DOHH2 (cell line): ENCODE measurements at regions not wholly inside any gene's neighbourhood (a gene's known extent, or its start where the extent isn't known, plus 50 kb on each side); places are given as distances from the start of the nearest gene placed in this dataset.

Source experiments
- H3F3A ChIP-seq: fragments of 200-600 bp; sonication (generic), shearing (Covaris generic); 2 replicates; pipeline ENCODE4 v1.6.0; 2016; ENCODE audit warnings: antibody characterized with exemption, mild to moderate bottlenecking; ENCODE audit not compliant: control insufficient read depth, insufficient read depth
- H3K27ac ChIP-seq: fragments of 200-600 bp; sonication (generic); 2 replicates; pipeline ENCODE4 v1.5.1; 2014; ENCODE audit warnings: low read depth, mild to moderate bottlenecking, low read length, moderate library complexity
- H3K27me3 ChIP-seq: fragments of 200-600 bp; sonication (generic); 2 replicates; pipeline ENCODE4 v1.6.1; 2014; ENCODE audit warnings: mild to moderate bottlenecking, low read length, mixed read lengths; ENCODE audit not compliant: control insufficient read depth
- H3K36me3 ChIP-seq: fragments of 200-600 bp; sonication (generic); 2 replicates; pipeline ENCODE4 v1.6.1; 2014; ENCODE audit warnings: mild to moderate bottlenecking, low read length, moderate library complexity, mixed read lengths; ENCODE audit not compliant: control insufficient read depth
- H3K4me1 ChIP-seq: fragments of 200-600 bp; sonication (generic); 2 replicates; pipeline ENCODE4 v1.6.1; 2014; ENCODE audit warnings: mild to moderate bottlenecking, low read length, mixed read lengths; ENCODE audit not compliant: control insufficient read depth
- H3K4me2 ChIP-seq: fragments of 200-600 bp; sonication (generic); 2 replicates; pipeline ENCODE4 v1.6.0; 2014; ENCODE audit warnings: mild to moderate bottlenecking, low read length, moderate library complexity
- H3K4me3 ChIP-seq: fragments of 200-600 bp; sonication (generic); 2 replicates; pipeline ENCODE4 v1.5.1; 2014; ENCODE audit warnings: mild to moderate bottlenecking, low read length, mixed read lengths
- H3K79me2 ChIP-seq: fragments of 200-600 bp; sonication (generic); 2 replicates; pipeline ENCODE4 v1.6.1; 2014; ENCODE audit warnings: mild to moderate bottlenecking, low read length, mixed read lengths; ENCODE audit not compliant: control insufficient read depth
- H3K9me2 ChIP-seq: fragments of 200-600 bp; sonication (generic); replicated peaks from 2 replicates; pipeline ENCODE4 v1.6.1; 2014; ENCODE audit warnings: mild to moderate bottlenecking, low read length, mixed read lengths; ENCODE audit not compliant: control insufficient read depth
- H3K9me3 ChIP-seq: fragments of 200-600 bp; sonication (generic); 2 replicates; pipeline ENCODE4 v1.6.1; 2014; ENCODE audit warnings: antibody characterized with exemption, low read length, mixed read lengths; ENCODE audit not compliant: control insufficient read depth, insufficient read depth
- H4K20me1 ChIP-seq: fragments of 200-600 bp; sonication (generic); 2 replicates; pipeline ENCODE4 v1.6.0; 2014; ENCODE audit warnings: low read depth, mild to moderate bottlenecking, antibody characterized with exemption, low read length, moderate library complexity; ENCODE audit not compliant: control insufficient read depth, insufficient read depth
- EZH2phosphoT487 ChIP-seq: fragments of 200-600 bp; sonication (generic); IDR thresholded peaks from 2 replicates; pipeline ENCODE4 v1.6.1; 2017; ENCODE audit warnings: borderline replicate concordance, mild to moderate bottlenecking, antibody characterized with exemption, low read length, moderate library complexity, mixed read lengths
- TF ChIP-seq, protein P1 (sequence below): fragments of 200-600 bp; sonication (generic); IDR thresholded peaks from one replicate; pipeline ENCODE4 v1.5.1; 2014; ENCODE audit warnings: antibody characterized with exemption, mild to moderate bottlenecking, low read depth, low read length; ENCODE audit not compliant: poor library complexity, severe bottlenecking

DNA sequence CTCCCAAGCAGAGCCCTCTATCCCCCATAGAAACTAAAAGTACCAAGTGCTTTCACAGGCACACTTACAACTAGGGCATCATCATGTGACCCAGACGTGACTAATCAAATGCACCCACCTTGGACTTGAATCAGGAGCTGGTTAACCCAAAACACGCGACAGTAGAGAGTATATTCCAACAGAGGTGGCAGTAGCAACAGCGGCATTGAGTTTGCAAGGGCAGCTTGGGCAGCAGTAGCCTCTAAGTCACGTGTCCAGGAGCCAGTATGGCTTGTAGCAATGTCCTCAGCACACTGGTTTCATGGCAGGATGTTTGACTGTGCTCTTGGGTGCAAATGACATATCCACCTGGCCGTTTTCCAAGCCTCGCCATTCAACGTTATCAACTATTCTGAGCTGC, 73.4 kb upstream of the DNAH5 start:
- Histone ChIP-seq H3K79me2 (no peaks in the 10 kb centered on the region), H3K4me2 (no peak overlapping the region), H4K20me1 (no peaks in the 10 kb centered on the region), H3K36me3 (no peaks in the 10 kb centered on the region), H3K9me2 (no peaks in the 10 kb centered on the region), H3F3A (no peaks in the 10 kb centered on the region), H3K4me1 (no peaks in the 10 kb centered on the region), H3K27ac (no peak overlapping the region), H3K4me3 (no peak overlapping the region), H3K9me3 (no peaks in the 10 kb centered on the region), H3K27me3 (0 out of 2 replicates have a peak, but pooled peaks cover 3% of the 10 kb centered on the region)
- TF ChIP-seq, protein P1, sequence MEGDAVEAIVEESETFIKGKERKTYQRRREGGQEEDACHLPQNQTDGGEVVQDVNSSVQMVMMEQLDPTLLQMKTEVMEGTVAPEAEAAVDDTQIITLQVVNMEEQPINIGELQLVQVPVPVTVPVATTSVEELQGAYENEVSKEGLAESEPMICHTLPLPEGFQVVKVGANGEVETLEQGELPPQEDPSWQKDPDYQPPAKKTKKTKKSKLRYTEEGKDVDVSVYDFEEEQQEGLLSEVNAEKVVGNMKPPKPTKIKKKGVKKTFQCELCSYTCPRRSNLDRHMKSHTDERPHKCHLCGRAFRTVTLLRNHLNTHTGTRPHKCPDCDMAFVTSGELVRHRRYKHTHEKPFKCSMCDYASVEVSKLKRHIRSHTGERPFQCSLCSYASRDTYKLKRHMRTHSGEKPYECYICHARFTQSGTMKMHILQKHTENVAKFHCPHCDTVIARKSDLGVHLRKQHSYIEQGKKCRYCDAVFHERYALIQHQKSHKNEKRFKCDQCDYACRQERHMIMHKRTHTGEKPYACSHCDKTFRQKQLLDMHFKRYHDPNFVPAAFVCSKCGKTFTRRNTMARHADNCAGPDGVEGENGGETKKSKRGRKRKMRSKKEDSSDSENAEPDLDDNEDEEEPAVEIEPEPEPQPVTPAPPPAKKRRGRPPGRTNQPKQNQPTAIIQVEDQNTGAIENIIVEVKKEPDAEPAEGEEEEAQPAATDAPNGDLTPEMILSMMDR = no peak
- TF ChIP-seq EZH2phosphoT487 = no peak

- no peaks in the 10 kb centered on the region for H4K20me1 ChIP-seq
- no peak overlapping the region for H3K27ac ChIP-seq
- no peaks in the 10 kb centered on the region for H3K9me2 ChIP-seq
- H3K4me2 ChIP-seq = no peak overlapping the region
- peaks cover 7% of the 10 kb centered on the region for H3K4me1 ChIP-seq
- 0 out of 2 replicates have a peak, but pooled peaks cover 3% of the 10 kb centered on the region for H3K27me3 ChIP-seq
- TF ChIP-seq EZH2phosphoT487 = no peak
- TF ChIP-seq, protein P1 = no peak
- no peaks in the 10 kb centered on the region for H3K79me2 ChIP-seq
- no peaks in the 10 kb centered on the region for H3K9me3 ChIP-seq
- H3F3A ChIP-seq = no peaks in the 10 kb centered on the region
- H3K36me3 ChIP-seq = no peaks in the 10 kb centered on the region
- H3K4me3 ChIP-seq = no peak overlapping the region
These were observed 72.1 kb upstream of the DNAH5 start for GRCh38 chr5:14016549-14016948.

- no peaks in the 10 kb centered on the region for H3K9me3 ChIP-seq
- H3K27me3 ChIP-seq = peaks cover 6% of the 10 kb centered on the region; the same call in 1 of the 2 replicates
- H3K4me2 ChIP-seq = peak overlapping the region; percentile 91
- H3K9me2 ChIP-seq = no peaks in the 10 kb centered on the region
- H4K20me1 ChIP-seq = no peaks in the 10 kb centered on the region
- H3K27ac ChIP-seq = no peak overlapping the region
- peaks cover 15% of the 10 kb centered on the region for H3K4me1 ChIP-seq
- no peaks in the 10 kb centered on the region for H3K79me2 ChIP-seq
- H3F3A ChIP-seq = no peaks in the 10 kb centered on the region
- TF ChIP-seq EZH2phosphoT487 = no peak
- TF ChIP-seq, protein P1 = no peak
- no peaks in the 10 kb centered on the region for H3K36me3 ChIP-seq
- peak overlapping the region; percentile 87 for H3K4me3 ChIP-seq
These were observed 66.9 kb upstream of the DNAH5 start for GRCh38 chr5:14011089-14012020.
